ENCODE measurements at regions not wholly inside any gene's neighbourhood (a gene's known extent, or its start where the extent isn't known, plus 50 kb on each side); places are given as distances from the start of the nearest gene placed in this dataset.

GRCh38 chr1:18536356-18536755 lies 55.6 kb downstream of the KLHDC7A start:
- no peak for TF ChIP-seq CTCF (IDR thresholded peaks at IDR 0.05)
- TF ChIP-seq POLR2A (IDR thresholded peaks at IDR 0.05), result no peak
